Activated naive CD4-positive, alpha-beta T cell treated with anti-CD3 and anti-CD28 coated beads for 36 hours (primary cell): ENCODE measurements at regions not wholly inside any gene's neighbourhood (a gene's known extent, or its start where the extent isn't known, plus 50 kb on each side); places are given as distances from the start of the nearest gene placed in this dataset.
A peak's percentile ranks its signal among the peaks of the same experiment; 100 is the strongest.
"Not testable (repeated sequence)": the region's sequence is repeated elsewhere in the genome, so short reads cannot be mapped to it uniquely, and the experiment has no call there.

Experiments
- CTCF ChIA-PET: fragments of 350-600 bp; sonication (Branson Sonifier 250); formaldehyde crosslinking; loops from one replicate; lab custom pipeline; 2021; ENCODE audit warnings: antibody characterized with exemption; lab: Charles Lee
- DNase-seq: peaks from one replicate; pipeline ENCODE4 v3.0.0-alpha.2; 2020
- H3K27ac Mint-ChIP-seq: one replicate; pipeline ENCODE4 v1.8.0; 2021; ENCODE audit warnings: mild to moderate bottlenecking, mixed read lengths
- H3K27me3 Mint-ChIP-seq: one replicate; pipeline ENCODE4 v1.8.0; 2021; ENCODE audit warnings: low read depth, mixed read lengths
- H3K36me3 Mint-ChIP-seq: one replicate; pipeline ENCODE4 v1.8.0; 2021; ENCODE audit warnings: low read depth, mixed read lengths
- H3K4me1 Mint-ChIP-seq: one replicate; pipeline ENCODE4 v1.8.0; 2021; ENCODE audit warnings: low read depth, mixed read lengths
- H3K4me3 Mint-ChIP-seq: one replicate; pipeline ENCODE4 v1.8.0; 2021; ENCODE audit warnings: mild to moderate bottlenecking, moderate library complexity, mixed read lengths
- H3K9me3 Mint-ChIP-seq: one replicate; pipeline ENCODE4 v1.8.0; 2021; ENCODE audit warnings: mixed read lengths
- intact Hi-C: fragments of 100-400 bp; cut with micrococcal nuclease; formaldehyde crosslinking; loops from one replicate; pipeline ENCODE4 v1.15.1; 2023

GRCh38 chr7:66529883-66530610 is 98.6 kb upstream of the KCTD7 start:
- Mint-ChIP-seq H3K27me3 (no peaks in the 10 kb centered on the region), H3K9me3 (no peaks in the 10 kb centered on the region), H3K4me3 (no peak overlapping the region), H3K27ac (no peak overlapping the region), H3K36me3 (peaks cover 2% of the 10 kb centered on the region), H3K4me1 (no peaks in the 10 kb centered on the region)
- DNase-seq, result no peak
- intact Hi-C loops, result no loop called here
- CTCF ChIA-PET, result interaction anchor here (0.6 kb wide), 1 partner anchor 183 kb away, joined by 3 read pairs; no protein-coding TSS in a partner anchor

- CTCF ChIA-PET, result no interaction called here
- H3K9me3 Mint-ChIP-seq, result no peaks in the 10 kb centered on the region
- H3K36me3 Mint-ChIP-seq, result no peaks in the 10 kb centered on the region
- no peaks in the 10 kb centered on the region for H3K4me1 Mint-ChIP-seq
- no peak overlapping the region for H3K4me3 Mint-ChIP-seq
- no peak overlapping the region for H3K27ac Mint-ChIP-seq
- DNase-seq, result no peak
- H3K27me3 Mint-ChIP-seq, result no peaks in the 10 kb centered on the region
- intact Hi-C loops, result no loop called here
Observed at GRCh38 chr7:66535414-66536329, 93.0 kb upstream of the KCTD7 start.

GRCh38 chr7:66537380-66537779 is 91.3 kb upstream of the KCTD7 start:
- no peak overlapping the region for H3K4me3 Mint-ChIP-seq

GRCh38 chr7:66537876-66538275 is 90.8 kb upstream of the KCTD7 start:
- Mint-ChIP-seq H3K4me1 (peaks cover 2% of the 10 kb centered on the region), H3K27ac (no peak overlapping the region)

More at GRCh38 chr7:66537380-66537779, 91.3 kb upstream of the KCTD7 start:
- CTCF ChIA-PET, result interaction anchor here (0.9 kb wide), 1 partner anchor 22 kb away, joined by 3 read pairs; no protein-coding TSS in a partner anchor
- no peak overlapping the region for H3K27ac Mint-ChIP-seq
- DNase-seq, result no peak
- H3K4me1 Mint-ChIP-seq, result no peaks in the 10 kb centered on the region
- H3K9me3 Mint-ChIP-seq, result no peaks in the 10 kb centered on the region
- intact Hi-C loops, result no loop called here
- H3K27me3 Mint-ChIP-seq, result no peaks in the 10 kb centered on the region
- no peaks in the 10 kb centered on the region for H3K36me3 Mint-ChIP-seq

GRCh38 chr7:66539264-66539623 is 89.4 kb upstream of the KCTD7 start:
- Mint-ChIP-seq H3K36me3 (peaks cover 3% of the 10 kb centered on the region), H3K9me3 (no peaks in the 10 kb centered on the region), H3K4me3 (no peak overlapping the region), H3K27me3 (no peaks in the 10 kb centered on the region), H3K27ac (no peak overlapping the region), H3K4me1 (peaks cover 2% of the 10 kb centered on the region)
- CTCF ChIA-PET, result no interaction called here
- intact Hi-C loops, result no loop called here
- no peak for DNase-seq

More at GRCh38 chr7:66537876-66538275, 90.8 kb upstream of the KCTD7 start:
- intact Hi-C loops, result no loop called here
- CTCF ChIA-PET, result interaction anchor here (0.9 kb wide), 1 partner anchor 22 kb away, joined by 3 read pairs; no protein-coding TSS in a partner anchor
- Mint-ChIP-seq H3K27me3 (no peaks in the 10 kb centered on the region), H3K9me3 (no peaks in the 10 kb centered on the region), H3K4me3 (no peak overlapping the region), H3K36me3 (no peaks in the 10 kb centered on the region)
- DNase-seq, result no peak

GRCh38 chr7:66539902-66540375 is 88.7 kb upstream of the KCTD7 start:
- no peaks in the 10 kb centered on the region for H3K9me3 Mint-ChIP-seq
- CTCF ChIA-PET, result no interaction called here
- peaks cover 3% of the 10 kb centered on the region for H3K36me3 Mint-ChIP-seq
- peaks cover 2% of the 10 kb centered on the region for H3K4me1 Mint-ChIP-seq
- H3K4me3 Mint-ChIP-seq, result no peak overlapping the region
- intact Hi-C loops, result no loop called here
- H3K27me3 Mint-ChIP-seq, result no peaks in the 10 kb centered on the region
- DNase-seq, result no peak
- H3K27ac Mint-ChIP-seq, result no peak overlapping the region

GRCh38 chr7:66542049-66542448 is 86.6 kb upstream of the KCTD7 start:
- Mint-ChIP-seq H3K9me3 (no peaks in the 10 kb centered on the region), H3K27ac (no peak overlapping the region), H3K4me1 (peaks cover 2% of the 10 kb centered on the region), H3K27me3 (no peaks in the 10 kb centered on the region), H3K4me3 (no peak overlapping the region), H3K36me3 (peaks cover 6% of the 10 kb centered on the region)
- CTCF ChIA-PET, result interaction anchor here (0.6 kb wide), 1 partner anchor 15 kb away, joined by 3 read pairs; no protein-coding TSS in a partner anchor
- no peak for DNase-seq
- intact Hi-C loops, result no loop called here

GRCh38 chr7:66542528-66543269 is 86.0 kb upstream of the KCTD7 start:
- peak overlapping the region; percentile 65 for H3K27ac Mint-ChIP-seq
- DNase-seq, result no peak
- no peak overlapping the region for H3K4me3 Mint-ChIP-seq
- no peaks in the 10 kb centered on the region for H3K27me3 Mint-ChIP-seq
- H3K9me3 Mint-ChIP-seq, result no peaks in the 10 kb centered on the region
- H3K36me3 Mint-ChIP-seq, result peaks cover 6% of the 10 kb centered on the region
- intact Hi-C loops, result no loop called here
- CTCF ChIA-PET, result interaction anchor here (0.6 kb wide), 1 partner anchor 15 kb away, joined by 3 read pairs; no protein-coding TSS in a partner anchor
- H3K4me1 Mint-ChIP-seq, result peaks cover 2% of the 10 kb centered on the region

- intact Hi-C loops, result no loop called here
- CTCF ChIA-PET, result no interaction called here
- no peaks in the 10 kb centered on the region for H3K9me3 Mint-ChIP-seq
- no peak overlapping the region for H3K4me3 Mint-ChIP-seq
- H3K4me1 Mint-ChIP-seq, result no peaks in the 10 kb centered on the region
- DNase-seq, result no peak
- peaks cover 21% of the 10 kb centered on the region for H3K36me3 Mint-ChIP-seq
- no peaks in the 10 kb centered on the region for H3K27me3 Mint-ChIP-seq
- no peak overlapping the region for H3K27ac Mint-ChIP-seq
Observed at GRCh38 chr7:66549466-66549865, 79.2 kb upstream of the KCTD7 start.

GRCh38 chr7:66553001-66553400 is 75.7 kb upstream of the KCTD7 start:
- H3K9me3 Mint-ChIP-seq, result no peaks in the 10 kb centered on the region
- no peak overlapping the region for H3K27ac Mint-ChIP-seq
- H3K4me1 Mint-ChIP-seq, result peaks cover 3% of the 10 kb centered on the region
- no peaks in the 10 kb centered on the region for H3K27me3 Mint-ChIP-seq
- no peak for DNase-seq
- CTCF ChIA-PET, result interaction anchor here (0.6 kb wide), 2 partner anchors 136 to 429 kb away, joined by 3 to 5 read pairs; no protein-coding TSS in a partner anchor
- no peak overlapping the region for H3K4me3 Mint-ChIP-seq
- H3K36me3 Mint-ChIP-seq, result peaks cover 18% of the 10 kb centered on the region
- intact Hi-C loops, result loop anchor here (10.0 kb wide), 1 partner anchor 222 kb away; no protein-coding TSS in a partner anchor

GRCh38 chr7:66553675-66554074 is 75.0 kb upstream of the KCTD7 start:
- not testable (repeated sequence) for H3K4me3 Mint-ChIP-seq, DNase-seq, H3K27ac Mint-ChIP-seq, H3K27me3 Mint-ChIP-seq, H3K9me3 Mint-ChIP-seq, H3K4me1 Mint-ChIP-seq
- intact Hi-C loops, result loop anchor here (10.0 kb wide), 1 partner anchor 221 kb away; no protein-coding TSS in a partner anchor
- CTCF ChIA-PET, result interaction anchor here (0.6 kb wide), 2 partner anchors 137 to 430 kb away, joined by 3 to 5 read pairs; no protein-coding TSS in a partner anchor
- H3K36me3 Mint-ChIP-seq, result peaks cover 17% of the 10 kb centered on the region
